BJ (cell line): ENCODE measurements at regions not wholly inside any gene's neighbourhood (a gene's known extent, or its start where the extent isn't known, plus 50 kb on each side); places are given as distances from the start of the nearest gene placed in this dataset.
"Not testable (repeated sequence)": the region's sequence is repeated elsewhere in the genome, so short reads cannot be mapped to it uniquely, and the experiment has no call there.

ENCODE experiments used
- CTCF ChIA-PET: fragments of 350-600 bp; formaldehyde crosslinking; extraction: SDS; loops from one replicate; lab custom pipeline; 2021; ENCODE audit warnings: antibody characterized with exemption, inconsistent platforms; lab: Yijun Ruan, JAX
- POLR2A ChIA-PET: fragments of 300-600 bp; sonication (Branson Sonifier 250); formaldehyde crosslinking; extraction: SDS; loops from one replicate; lab custom pipeline; 2021; ENCODE audit warnings: antibody characterized with exemption; lab: Charles Lee
- DNase-seq: peaks from one replicate; pipeline ENCODE4 v3.0.0-alpha.2; 2011; ENCODE audit warnings: low read depth
- H3K27me3 ChIP-seq: 2 replicates; pipeline ENCODE4 v1.6.0; 2011; ENCODE audit warnings: low read length; ENCODE audit not compliant: control insufficient read depth, insufficient read depth
- H3K36me3 ChIP-seq: 2 replicates; pipeline ENCODE4 v1.5.1; 2011; ENCODE audit warnings: low read length; ENCODE audit not compliant: control insufficient read depth, insufficient read depth
- H3K4me3 ChIP-seq: 2 replicates; pipeline ENCODE4 v1.5.1; 2011; ENCODE audit warnings: low read depth, mild to moderate bottlenecking, control low read depth, low read length
- TF ChIP-seq, protein P1 (sequence below): IDR thresholded peaks from 2 replicates; pipeline ENCODE4 v1.5.1; 2011; ENCODE audit warnings: low read depth, mild to moderate bottlenecking, control low read depth, inconsistent platforms, low read length, moderate library complexity; ENCODE audit not compliant: insufficient read depth

DNA sequence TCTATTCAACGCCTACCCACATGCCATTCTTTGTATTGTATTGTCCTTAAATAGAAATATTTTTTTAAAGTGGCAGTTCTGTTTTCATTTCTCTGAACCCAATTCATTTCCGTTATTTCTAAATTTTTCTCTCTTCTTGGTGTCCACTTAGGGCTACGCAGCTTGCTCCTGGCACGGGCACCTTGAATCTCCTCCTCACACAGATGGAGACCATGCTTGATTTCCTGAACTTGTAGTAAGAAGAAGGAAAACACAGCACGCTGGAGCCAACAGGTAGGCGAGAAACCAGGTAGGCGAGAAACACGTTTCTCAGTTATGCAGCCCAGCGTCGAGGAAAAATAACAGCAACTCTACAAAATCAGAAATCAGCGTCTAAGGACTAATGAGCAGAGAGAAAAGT is 428.9 kb downstream of the STK39 start:
- DNase-seq, result no peak
- POLR2A ChIA-PET, result no interaction called here
- H3K4me3 ChIP-seq, result no peak overlapping the region
- TF ChIP-seq, protein P1, sequence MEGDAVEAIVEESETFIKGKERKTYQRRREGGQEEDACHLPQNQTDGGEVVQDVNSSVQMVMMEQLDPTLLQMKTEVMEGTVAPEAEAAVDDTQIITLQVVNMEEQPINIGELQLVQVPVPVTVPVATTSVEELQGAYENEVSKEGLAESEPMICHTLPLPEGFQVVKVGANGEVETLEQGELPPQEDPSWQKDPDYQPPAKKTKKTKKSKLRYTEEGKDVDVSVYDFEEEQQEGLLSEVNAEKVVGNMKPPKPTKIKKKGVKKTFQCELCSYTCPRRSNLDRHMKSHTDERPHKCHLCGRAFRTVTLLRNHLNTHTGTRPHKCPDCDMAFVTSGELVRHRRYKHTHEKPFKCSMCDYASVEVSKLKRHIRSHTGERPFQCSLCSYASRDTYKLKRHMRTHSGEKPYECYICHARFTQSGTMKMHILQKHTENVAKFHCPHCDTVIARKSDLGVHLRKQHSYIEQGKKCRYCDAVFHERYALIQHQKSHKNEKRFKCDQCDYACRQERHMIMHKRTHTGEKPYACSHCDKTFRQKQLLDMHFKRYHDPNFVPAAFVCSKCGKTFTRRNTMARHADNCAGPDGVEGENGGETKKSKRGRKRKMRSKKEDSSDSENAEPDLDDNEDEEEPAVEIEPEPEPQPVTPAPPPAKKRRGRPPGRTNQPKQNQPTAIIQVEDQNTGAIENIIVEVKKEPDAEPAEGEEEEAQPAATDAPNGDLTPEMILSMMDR, result no peak
- CTCF ChIA-PET, result interaction anchor here (0.6 kb wide), 1 partner anchor 240 kb away, joined by 3 read pairs; no protein-coding TSS in a partner anchor
- H3K36me3 ChIP-seq, result no peaks in the 10 kb centered on the region
- no peaks in the 10 kb centered on the region for H3K27me3 ChIP-seq

DNA sequence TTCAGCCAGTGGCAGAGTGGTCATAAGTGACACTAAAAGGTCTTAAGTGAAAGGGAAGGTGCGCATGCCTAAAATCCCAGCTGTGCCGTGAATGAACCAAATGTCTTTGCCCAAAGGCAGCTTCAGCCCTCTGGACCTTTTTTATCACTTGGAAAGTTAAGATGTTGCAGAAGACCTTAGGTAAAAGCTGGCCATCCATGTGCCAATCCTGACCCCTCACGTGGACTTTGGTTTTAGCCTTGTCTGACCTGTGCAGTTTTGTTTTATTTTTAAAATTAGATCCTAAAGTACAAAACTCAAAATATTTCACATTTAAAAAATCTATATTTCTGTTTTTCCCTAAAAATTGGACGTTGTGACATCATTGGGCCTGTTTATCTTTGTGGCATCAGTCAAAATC is 429.5 kb downstream of the STK39 start:
- ChIA-PET CTCF (no interaction called here), POLR2A (no interaction called here)
- Histone ChIP-seq H3K27me3 (no peaks in the 10 kb centered on the region), H3K4me3 (no peak overlapping the region), H3K36me3 (no peaks in the 10 kb centered on the region)
- no peak for DNase-seq
- TF ChIP-seq, protein P1, result no peak

- TF ChIP-seq, protein P1, result no peak
- DNase-seq, result no peak
- ChIA-PET POLR2A (no interaction called here), CTCF (no interaction called here)
- no peaks in the 10 kb centered on the region for H3K36me3 ChIP-seq
- H3K4me3 ChIP-seq, result no peak overlapping the region
- H3K27me3 ChIP-seq, result no peaks in the 10 kb centered on the region
Measured at GRCh38 chr2:167817422-167817821, 430.0 kb downstream of the STK39 start.

DNA sequence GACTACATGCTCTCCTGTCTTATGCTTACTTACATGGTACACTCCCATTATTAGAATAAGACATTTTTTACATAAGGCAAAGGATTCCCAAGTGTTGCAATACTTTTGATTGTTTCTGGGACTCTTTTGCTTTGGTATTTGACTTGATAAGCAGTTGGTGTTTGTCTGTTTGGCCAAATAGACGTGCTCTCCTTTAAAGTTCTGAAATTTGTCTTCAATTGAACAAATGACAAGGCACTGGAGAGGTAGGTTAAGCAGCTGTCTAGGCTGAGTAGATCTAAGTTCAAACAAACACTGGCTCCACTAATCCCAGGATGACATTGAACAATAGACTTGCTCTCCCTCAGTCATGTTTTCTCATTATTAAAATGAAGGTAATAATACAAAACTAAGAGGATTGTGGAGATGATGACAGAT is 430.5 kb downstream of the STK39 start:
- ChIA-PET POLR2A (no interaction called here), CTCF (no interaction called here)
- H3K4me3 ChIP-seq, result no peak overlapping the region
- no peaks in the 10 kb centered on the region for H3K36me3 ChIP-seq
- no peak for DNase-seq
- no peaks in the 10 kb centered on the region for H3K27me3 ChIP-seq
- TF ChIP-seq, protein P1, result no peak

DNA sequence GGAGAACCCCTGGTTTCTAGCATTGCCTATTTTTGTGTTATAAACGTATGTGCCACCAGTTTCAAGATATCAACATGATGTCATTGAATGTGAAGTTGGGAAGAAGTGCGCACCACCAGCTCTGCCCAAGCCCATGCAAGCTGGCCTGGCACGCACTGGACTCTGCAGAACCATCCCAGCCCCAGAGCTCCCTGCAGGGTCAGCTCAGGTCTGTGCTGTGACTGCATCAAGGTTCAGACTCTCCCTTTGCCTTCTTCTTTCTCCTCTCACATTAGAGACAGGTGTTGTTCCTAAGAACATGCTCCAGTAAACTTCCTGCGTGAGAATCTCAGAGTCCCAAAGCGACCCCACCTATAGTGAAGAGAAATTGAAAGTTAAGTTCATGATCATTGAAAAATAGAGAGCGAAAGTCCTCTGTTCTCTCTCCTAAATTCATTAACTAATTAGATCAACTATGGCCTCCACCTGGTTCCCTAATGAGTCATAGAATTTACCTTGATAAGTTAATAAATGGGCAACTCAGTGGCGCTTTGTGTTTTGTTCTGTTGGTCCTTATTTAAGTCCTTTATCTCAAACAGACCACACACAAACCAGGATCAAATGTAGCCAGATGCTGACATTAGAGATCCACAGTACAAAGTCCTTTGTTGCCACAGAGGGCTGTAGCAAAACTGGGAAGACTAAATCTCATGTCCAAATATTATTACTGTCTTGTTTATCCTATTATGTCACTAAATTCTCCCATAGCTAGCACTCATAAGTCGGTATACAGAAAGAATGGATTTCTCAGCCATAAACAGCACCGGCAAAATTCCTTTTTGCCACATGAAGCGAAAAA is 432.3 kb downstream of the STK39 start:
- Histone ChIP-seq H3K27me3 (no peaks in the 10 kb centered on the region), H3K4me3 (no peak overlapping the region), H3K36me3 (no peaks in the 10 kb centered on the region)
- TF ChIP-seq, protein P1, result no peak
- no peak for DNase-seq
- ChIA-PET CTCF (no interaction called here), POLR2A (no interaction called here)

- H3K36me3 ChIP-seq, DNase-seq, H3K27me3 ChIP-seq, POLR2A ChIA-PET, CTCF ChIA-PET, H3K4me3 ChIP-seq: not testable (repeated sequence)
Measured at GRCh38 chr2:167814482-167814880, 432.9 kb downstream of the STK39 start.

GRCh38 chr2:167809799-167810198 is 437.6 kb downstream of the STK39 start:
- H3K27me3 ChIP-seq, POLR2A ChIA-PET, CTCF ChIA-PET: not testable (repeated sequence)

More at GRCh38 chr2:167809799-167810198, 437.6 kb downstream of the STK39 start:
- H3K4me3 ChIP-seq, H3K36me3 ChIP-seq, DNase-seq: not testable (repeated sequence)
